Muscle layer of colon (tissue), 2 donors: ENCODE measurements at regions not wholly inside any gene's neighbourhood (a gene's known extent, or its start where the extent isn't known, plus 50 kb on each side); places are given as distances from the start of the nearest gene placed in this dataset.
"Not testable (repeated sequence)": the region's sequence is repeated elsewhere in the genome, so short reads cannot be mapped to it uniquely, and the experiment has no call there.

Experiments used
- H3K27ac ChIP-seq: one replicate; pipeline ENCODE4 v1.7.0; 2013; ENCODE audit warnings: low read depth, mild to moderate bottlenecking, low read length, moderate library complexity
- H3K27me3 ChIP-seq, 2 donors: one replicate each; pipeline ENCODE4 v1.7.0; 2013; ENCODE audit warnings: low read length in 2 of 2, mild to moderate bottlenecking in 2 of 2; ENCODE audit not compliant: insufficient read depth in 2 of 2, control insufficient read depth in 1 of 2
- H3K36me3 ChIP-seq: one replicate; pipeline ENCODE4 v1.7.0; 2013; ENCODE audit warnings: mild to moderate bottlenecking, low read length; ENCODE audit not compliant: insufficient read depth
- H3K4me1 ChIP-seq: one replicate; pipeline ENCODE4 v1.7.0; 2013; ENCODE audit warnings: mild to moderate bottlenecking, low read length; ENCODE audit not compliant: insufficient read depth
- H3K4me3 ChIP-seq, 2 donors: one replicate each; pipeline ENCODE4 v1.7.0; 2013; ENCODE audit warnings: low read length in 2 of 2, low read depth in 1 of 2, mild to moderate bottlenecking in 1 of 2, moderate library complexity in 1 of 2
- H3K9ac ChIP-seq: one replicate; pipeline ENCODE4 v1.7.0; 2013; ENCODE audit warnings: low read length
- H3K9me3 ChIP-seq: one replicate; pipeline ENCODE4 v1.7.0; 2013; ENCODE audit warnings: mild to moderate bottlenecking, low read length
- donor health status: abdominal sarcoma.
- donor health status: Adenocarcinoma of cecum.

DNA sequence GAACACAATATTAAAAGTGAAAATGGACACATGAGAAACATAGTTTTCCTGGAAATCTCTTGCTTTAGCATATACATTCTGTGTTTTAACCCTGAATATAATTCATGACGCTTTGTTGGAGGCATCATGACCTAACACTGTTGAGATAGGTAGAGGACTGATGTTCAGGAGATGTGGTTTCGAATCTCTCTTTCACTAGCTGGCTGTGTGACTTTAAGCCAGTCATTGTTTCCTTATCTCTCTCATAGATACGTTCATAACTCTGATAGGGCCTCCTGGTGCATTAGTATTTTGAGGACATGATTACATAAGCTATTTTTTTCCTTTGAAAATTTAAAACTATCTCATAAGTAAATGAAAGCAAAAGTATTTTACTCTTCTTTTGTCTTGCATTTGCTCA is 179.0 kb upstream of the DTNA start:
- Histone ChIP-seq H3K27me3 (no peaks in the 10 kb centered on the region), H3K9me3 (no peaks in the 10 kb centered on the region), H3K36me3 (no peaks in the 10 kb centered on the region), H3K4me3 (no peak overlapping the region), H3K4me1 (no peaks in the 10 kb centered on the region), H3K27ac (no peak overlapping the region), H3K9ac (no peak overlapping the region)

- not testable (repeated sequence) for H3K36me3 ChIP-seq, H3K4me1 ChIP-seq, H3K27ac ChIP-seq, H3K9me3 ChIP-seq, H3K9ac ChIP-seq, H3K27me3 ChIP-seq, H3K4me3 ChIP-seq
Measured at GRCh38 chr18:34534642-34535041, 175.5 kb upstream of the DTNA start.

DNA sequence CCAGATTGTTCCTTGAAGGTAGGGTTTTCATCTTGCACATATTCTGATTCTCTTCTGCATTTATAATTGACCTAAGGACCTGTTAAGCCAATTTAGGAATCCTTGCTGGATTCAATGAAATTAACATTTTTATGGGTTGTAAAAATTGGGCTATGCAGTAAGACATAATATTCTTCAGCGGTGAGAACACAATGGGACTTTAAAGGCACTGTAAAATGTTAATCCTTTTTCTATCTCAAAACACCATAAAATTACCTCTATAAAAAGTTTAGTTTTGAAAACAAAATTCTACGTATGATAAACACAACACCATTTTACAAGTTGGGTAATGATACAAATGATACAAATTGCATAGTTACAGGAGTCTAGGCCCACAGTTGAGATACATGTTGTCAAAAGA is 169.2 kb upstream of the DTNA start:
- H3K9ac ChIP-seq, result no peak overlapping the region
- no peaks in the 10 kb centered on the region for H3K4me1 ChIP-seq
- H3K27ac ChIP-seq, result no peak overlapping the region

GRCh38 chr18:34542625-34543024 is 167.5 kb upstream of the DTNA start:
- Histone ChIP-seq H3K27ac (no peak overlapping the region), H3K36me3 (no peaks in the 10 kb centered on the region), H3K4me1 (no peaks in the 10 kb centered on the region)

More for the DNA sequence above, 169.2 kb upstream of the DTNA start:
- Histone ChIP-seq H3K9me3 (no peaks in the 10 kb centered on the region), H3K4me3 (no peak overlapping the region), H3K36me3 (no peaks in the 10 kb centered on the region), H3K27me3 (no peaks in the 10 kb centered on the region)

GRCh38 chr18:34543356-34543755 is 166.7 kb upstream of the DTNA start:
- Histone ChIP-seq H3K9ac (no peak overlapping the region), H3K4me3 (no peak overlapping the region), H3K4me1 (no peaks in the 10 kb centered on the region), H3K27me3 (no peaks in the 10 kb centered on the region), H3K36me3 (no peaks in the 10 kb centered on the region), H3K27ac (no peak overlapping the region), H3K9me3 (no peaks in the 10 kb centered on the region)

More at GRCh38 chr18:34542625-34543024, 167.5 kb upstream of the DTNA start:
- Histone ChIP-seq H3K4me3 (no peak overlapping the region), H3K27me3 (no peaks in the 10 kb centered on the region), H3K9ac (no peak overlapping the region), H3K9me3 (no peaks in the 10 kb centered on the region)

GRCh38 chr18:34543945-34544344 is 166.2 kb upstream of the DTNA start:
- H3K9me3 ChIP-seq, result no peaks in the 10 kb centered on the region
- no peak overlapping the region for H3K9ac ChIP-seq
- no peaks in the 10 kb centered on the region for H3K36me3 ChIP-seq
- no peaks in the 10 kb centered on the region for H3K27me3 ChIP-seq
- H3K27ac ChIP-seq, result no peak overlapping the region
- H3K4me1 ChIP-seq, result no peaks in the 10 kb centered on the region
- H3K4me3 ChIP-seq, result no peak overlapping the region

DNA sequence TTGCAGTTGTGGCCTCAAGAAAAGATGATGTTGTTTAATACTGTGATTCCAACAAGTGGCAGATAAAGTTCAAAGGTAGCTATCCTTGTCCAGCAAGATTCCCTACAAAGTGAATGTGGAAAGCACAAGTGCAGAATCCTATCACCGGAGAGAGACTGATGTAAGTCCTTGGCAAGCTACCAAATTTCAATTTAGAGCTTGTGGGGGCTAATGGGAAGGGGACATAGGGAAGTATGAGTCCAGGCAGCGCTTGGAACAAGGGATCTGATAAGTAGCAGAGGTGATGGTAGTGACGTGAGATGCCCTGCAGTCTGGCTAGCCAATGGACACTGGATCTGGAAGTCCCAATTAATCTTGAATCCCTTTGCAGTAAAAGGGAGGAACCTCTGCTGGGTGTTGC is 165.2 kb upstream of the DTNA start:
- Histone ChIP-seq H3K4me3 (no peak overlapping the region), H3K9me3 (no peaks in the 10 kb centered on the region), H3K27ac (no peak overlapping the region), H3K4me1 (no peaks in the 10 kb centered on the region), H3K9ac (no peak overlapping the region), H3K36me3 (no peaks in the 10 kb centered on the region), H3K27me3 (no peaks in the 10 kb centered on the region)

DNA sequence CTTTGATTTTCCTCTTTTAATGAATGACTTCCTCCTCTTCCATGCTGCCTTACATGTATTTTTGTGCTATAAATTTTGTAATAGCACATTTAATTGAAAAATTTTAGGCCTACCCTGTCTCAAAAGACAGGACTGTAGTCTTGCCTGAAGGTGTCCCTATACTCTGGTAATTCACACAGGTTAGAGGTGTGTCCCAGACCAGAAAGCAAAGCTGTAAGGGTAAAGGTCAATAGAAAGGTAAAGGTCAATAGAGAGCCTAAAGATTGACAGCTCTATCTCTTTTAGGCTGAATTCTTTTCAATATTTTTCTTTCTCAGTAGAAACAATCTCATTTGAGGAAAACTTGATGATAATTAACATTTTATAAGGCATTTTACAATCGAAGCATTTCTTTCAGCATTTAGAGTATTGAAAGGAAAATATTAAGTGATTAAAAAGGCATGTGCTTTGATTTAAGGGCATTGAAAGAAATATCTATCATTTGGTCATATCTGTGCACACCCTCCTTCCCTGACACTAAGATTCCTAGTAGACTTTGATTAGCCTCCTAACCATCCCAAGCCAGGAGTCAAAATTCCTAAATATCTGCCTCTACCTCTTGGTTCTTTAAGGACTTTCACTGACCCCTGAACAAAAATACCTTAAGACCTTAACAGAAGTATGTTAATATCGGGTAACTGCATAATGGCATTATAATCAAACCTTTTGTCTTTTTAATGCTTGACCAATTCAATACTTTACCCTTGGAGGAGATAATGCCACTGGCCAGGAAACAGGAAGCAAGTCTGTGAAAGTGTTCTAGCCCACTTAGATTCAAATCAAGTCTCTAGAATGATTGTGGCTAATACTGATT is 161.8 kb upstream of the DTNA start:
- Histone ChIP-seq H3K4me1 (no peaks in the 10 kb centered on the region), H3K27me3 (no peaks in the 10 kb centered on the region), H3K9ac (no peak overlapping the region), H3K9me3 (no peaks in the 10 kb centered on the region), H3K4me3 (no peak overlapping the region), H3K36me3 (no peaks in the 10 kb centered on the region), H3K27ac (no peak overlapping the region)

DNA sequence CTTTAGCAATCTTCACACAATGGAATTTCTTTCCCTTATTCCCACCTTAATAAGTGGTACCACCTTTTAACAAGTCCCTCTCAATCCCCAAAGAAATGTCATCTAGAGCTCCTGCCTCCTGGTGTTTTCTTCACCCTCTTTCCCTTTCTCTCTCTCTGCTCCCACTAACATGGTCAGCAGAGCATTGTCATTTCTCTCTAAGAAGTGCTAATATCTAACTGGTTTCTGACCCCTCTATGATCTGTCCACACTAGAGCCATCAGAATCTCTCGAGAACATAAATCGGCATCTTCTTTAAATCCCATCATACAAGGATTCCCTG is 161.2 kb upstream of the DTNA start:
- Histone ChIP-seq H3K4me1 (no peaks in the 10 kb centered on the region), H3K9ac (no peak overlapping the region), H3K27me3 (no peaks in the 10 kb centered on the region), H3K4me3 (no peak overlapping the region), H3K9me3 (no peaks in the 10 kb centered on the region), H3K36me3 (no peaks in the 10 kb centered on the region), H3K27ac (no peak overlapping the region)

- Histone ChIP-seq H3K27me3 (no peaks in the 10 kb centered on the region), H3K27ac (no peak overlapping the region), H3K4me1 (no peaks in the 10 kb centered on the region), H3K4me3 (no peak overlapping the region), H3K9me3 (no peaks in the 10 kb centered on the region), H3K9ac (no peak overlapping the region), H3K36me3 (no peaks in the 10 kb centered on the region)
Measured at GRCh38 chr18:34549367-34549766, 160.7 kb upstream of the DTNA start.

- no peaks in the 10 kb centered on the region for H3K27me3 ChIP-seq
- H3K36me3 ChIP-seq, result no peaks in the 10 kb centered on the region
- H3K27ac ChIP-seq, result no peak overlapping the region
- H3K9me3 ChIP-seq, result no peaks in the 10 kb centered on the region
- no peaks in the 10 kb centered on the region for H3K4me1 ChIP-seq
- no peak overlapping the region for H3K4me3 ChIP-seq
- H3K9ac ChIP-seq, result no peak overlapping the region
Measured at GRCh38 chr18:34550156-34550555, 159.9 kb upstream of the DTNA start.

DNA sequence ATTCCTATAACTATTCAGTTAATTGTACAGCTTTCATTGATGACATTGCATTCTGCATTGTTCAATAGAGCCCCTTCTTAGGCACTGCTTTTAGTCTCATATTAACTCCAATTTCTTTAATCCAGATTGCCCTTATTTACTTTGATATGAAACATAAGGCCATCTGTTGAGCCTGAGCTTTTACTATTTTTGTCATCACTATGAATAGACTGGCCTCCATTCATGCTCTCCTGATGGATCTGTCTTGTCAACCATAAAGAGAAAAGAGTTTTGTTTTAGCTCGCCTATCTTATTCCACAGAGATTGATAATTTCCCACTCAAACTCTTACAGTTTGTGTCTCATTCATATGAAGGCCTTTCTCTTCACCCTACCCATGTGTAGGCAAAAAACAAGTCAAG is 159.2 kb upstream of the DTNA start:
- no peaks in the 10 kb centered on the region for H3K4me1 ChIP-seq
- no peaks in the 10 kb centered on the region for H3K36me3 ChIP-seq
- no peak overlapping the region for H3K27ac ChIP-seq
- H3K9me3 ChIP-seq, result no peaks in the 10 kb centered on the region
- H3K4me3 ChIP-seq, result no peak overlapping the region
- H3K9ac ChIP-seq, result no peak overlapping the region
- H3K27me3 ChIP-seq, result no peaks in the 10 kb centered on the region
